Iris pigment epithelial cell (primary cell): ENCODE measurements at regions not wholly inside any gene's neighbourhood (a gene's known extent, or its start where the extent isn't known, plus 50 kb on each side); places are given as distances from the start of the nearest gene placed in this dataset.

Source experiments
- DNase-seq: peaks from one replicate; pipeline ENCODE4 v3.0.0-alpha.2; 2011; ENCODE audit warnings: low read depth

DNA sequence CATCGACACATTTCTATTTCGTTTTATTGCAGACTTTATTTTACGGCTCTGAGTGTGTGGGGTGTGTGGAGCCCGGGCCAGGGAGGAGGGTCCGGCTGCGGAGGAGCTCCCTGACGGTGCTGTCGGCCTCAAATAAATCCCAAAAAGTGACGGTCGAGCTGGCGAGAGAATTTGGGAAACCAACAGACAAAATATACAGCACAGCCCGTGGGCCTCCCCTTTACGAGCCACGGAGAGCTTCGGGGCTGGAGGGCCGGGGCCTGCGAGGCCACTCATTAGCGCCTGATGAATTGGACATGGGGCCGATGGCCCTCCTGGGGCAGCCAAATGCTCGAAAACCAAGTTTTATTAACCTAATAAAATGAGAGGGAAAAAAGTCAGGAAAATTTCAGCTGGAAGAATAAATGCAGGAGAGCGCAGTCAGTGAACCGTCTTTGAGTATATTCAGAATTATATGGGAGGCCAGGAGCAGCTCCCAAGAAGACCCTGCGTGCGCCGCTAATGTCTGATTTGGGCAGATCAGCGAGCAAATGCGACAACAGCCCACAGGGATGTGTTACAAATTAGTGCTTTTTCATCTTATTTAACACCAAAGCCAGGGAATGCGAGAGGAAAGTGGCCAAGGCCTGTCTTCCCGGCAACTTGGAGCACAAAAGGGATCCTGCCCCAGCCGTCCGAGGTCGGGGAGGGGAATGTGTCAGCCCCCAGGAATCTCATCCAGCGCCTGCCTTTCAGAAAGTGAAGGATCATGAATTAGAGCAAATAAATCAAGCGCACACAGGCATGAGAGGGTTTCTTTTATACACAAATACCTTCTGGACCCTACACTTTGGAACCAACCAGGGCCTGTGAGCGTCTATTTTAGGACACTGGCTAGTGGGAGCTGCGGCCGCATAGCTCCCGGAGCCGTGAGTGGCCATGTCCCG, 249.1 kb downstream of the C16orf95 start:
- no peak for DNase-seq

DNA sequence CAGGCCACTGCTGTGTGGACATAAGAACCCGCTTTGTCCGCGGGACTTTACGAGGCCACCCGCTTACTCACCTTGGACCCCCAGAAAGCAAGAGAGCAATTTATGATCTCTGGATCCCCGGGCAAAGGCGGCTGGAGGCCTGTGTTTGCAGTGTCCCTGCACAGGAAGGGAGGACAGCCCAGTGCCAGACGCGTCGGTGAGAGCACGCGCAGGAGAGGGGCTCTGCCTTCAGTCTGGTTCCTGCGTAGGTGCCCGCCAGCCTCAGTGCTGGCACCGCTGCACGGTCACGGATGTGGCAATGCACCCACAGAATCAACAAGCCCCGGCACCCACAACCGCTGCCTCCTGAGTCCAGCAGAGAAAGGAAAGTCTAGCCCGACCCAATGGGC, 248.4 kb downstream of the C16orf95 start:
- no peak for DNase-seq

DNA sequence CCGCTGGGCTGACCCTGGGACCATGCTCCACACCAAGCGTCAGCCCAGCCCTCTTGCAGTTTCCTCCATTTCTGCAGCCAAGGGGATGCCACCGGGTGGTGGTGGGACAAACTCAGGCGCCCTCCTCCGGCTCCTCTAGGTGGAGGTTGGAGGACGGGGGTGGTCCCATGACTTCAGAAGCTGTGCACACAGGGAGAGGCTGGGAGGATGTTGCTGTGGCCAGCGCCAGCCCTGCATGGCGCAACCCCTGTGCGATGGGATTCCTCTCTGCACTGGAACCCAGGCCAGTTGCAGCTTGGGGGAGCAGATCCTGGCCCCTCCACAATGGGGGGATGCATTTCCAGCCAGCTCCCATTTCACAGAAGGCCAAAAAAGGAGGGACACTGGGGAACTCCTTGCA, 246.5 kb downstream of the C16orf95 start:
- no peak for DNase-seq

DNA sequence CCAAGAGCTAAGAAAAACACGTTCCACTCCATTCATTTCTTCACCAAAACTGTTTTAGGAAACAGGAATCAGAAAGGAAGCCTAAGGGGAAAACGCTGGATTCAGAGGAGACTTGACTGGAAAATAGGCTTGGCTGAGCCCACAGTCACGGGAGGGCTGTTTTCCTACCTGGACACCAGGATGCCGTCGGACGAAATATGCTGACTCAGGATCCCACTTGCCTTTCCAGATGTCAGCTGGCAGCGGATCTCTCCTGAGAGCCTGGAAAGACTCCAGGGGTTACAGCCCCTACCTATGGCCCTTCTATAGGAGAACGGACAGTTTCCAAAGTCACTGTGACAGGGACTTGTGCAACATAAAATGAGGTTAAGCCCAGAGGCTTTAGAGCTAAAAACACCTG, 245.1 kb downstream of the C16orf95 start:
- DNase-seq: no peak

DNA sequence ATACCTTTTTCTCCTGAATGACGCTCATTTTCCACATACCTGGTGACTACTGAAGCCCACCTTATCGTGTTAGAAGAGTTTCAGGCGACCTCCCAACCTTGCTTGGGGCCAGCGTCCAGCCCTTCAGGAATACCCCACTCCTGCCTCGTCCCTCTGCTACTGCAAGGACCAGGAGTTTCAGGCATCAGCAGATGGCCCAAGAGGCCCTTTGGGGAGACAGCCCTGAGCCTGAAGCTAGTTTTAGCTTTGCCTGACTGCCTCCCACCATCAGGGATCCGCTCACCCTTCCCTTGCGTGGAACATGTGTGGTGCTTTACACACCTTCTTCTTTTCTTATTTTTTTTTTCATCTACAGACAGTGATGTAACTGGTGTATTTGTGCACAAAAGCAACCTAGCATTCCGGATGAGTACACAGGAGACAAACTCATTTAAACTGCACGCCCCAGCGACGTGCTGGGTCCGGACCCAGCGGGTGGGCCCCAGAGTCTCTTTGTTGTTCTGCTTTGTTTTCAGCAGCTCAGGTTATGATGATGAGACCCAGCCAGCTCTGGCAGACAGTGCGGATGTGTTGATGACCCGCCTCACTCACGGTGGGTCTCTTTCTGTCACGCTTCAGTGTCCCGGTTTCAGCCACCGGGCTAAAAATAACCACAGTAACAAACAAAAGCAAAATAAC, 242.4 kb downstream of the C16orf95 start:
- DNase-seq: no peak

DNA sequence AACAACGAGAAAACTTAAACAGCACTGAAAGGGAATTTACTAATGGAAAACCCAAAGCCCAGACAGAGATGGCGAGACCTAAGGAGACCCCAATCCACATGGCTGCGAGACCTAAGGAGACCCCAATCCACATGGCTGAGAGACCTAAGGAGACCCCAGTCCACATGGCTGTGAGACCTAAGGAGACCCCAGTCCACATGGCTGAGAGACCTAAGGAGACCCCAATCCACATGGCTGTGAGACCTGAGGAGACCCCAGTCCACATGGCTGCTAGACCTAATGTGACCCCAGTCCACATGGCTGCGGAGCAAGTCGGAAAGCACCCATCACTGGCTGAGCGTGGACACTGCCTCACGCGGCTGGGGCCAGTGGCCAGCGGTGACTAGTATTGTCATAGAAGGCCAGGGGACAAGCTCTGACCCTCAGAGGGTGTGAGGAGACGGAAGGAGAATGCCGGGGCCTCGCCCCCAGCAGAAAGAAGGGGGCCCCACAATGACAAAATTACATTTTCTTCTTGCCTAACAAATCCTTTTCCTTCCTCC, 241.8 kb downstream of the C16orf95 start:
- DNase-seq: no peak

DNA sequence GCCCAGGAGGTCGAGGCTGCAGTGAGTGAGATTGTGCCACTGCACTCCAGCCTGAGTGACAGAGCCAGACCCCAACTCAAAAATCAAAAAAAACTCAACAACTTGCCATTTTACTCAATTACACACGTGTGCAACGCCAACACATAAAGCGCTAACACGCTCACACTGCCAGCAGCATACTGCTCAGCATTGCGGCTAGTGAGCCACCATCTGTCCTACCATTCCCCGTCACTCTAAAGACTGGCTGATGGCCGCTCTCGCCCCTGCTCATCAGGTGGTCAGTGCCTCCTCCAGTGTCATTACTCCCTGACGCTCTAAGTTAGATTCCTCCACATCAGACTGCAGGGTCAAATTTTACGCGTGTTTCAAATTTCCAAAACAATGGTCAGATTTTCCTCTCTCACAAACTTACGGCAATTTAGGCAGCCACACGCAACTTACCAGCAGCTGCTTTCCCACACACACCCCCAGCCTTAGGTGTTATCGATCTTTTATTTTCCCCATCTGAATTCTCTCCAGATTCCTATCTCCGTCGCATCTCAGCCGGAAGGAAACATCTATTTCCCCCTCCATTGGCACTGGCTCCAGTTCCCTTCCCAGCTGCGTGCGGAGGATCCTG, 240.8 kb downstream of the C16orf95 start:
- DNase-seq: no peak

DNA sequence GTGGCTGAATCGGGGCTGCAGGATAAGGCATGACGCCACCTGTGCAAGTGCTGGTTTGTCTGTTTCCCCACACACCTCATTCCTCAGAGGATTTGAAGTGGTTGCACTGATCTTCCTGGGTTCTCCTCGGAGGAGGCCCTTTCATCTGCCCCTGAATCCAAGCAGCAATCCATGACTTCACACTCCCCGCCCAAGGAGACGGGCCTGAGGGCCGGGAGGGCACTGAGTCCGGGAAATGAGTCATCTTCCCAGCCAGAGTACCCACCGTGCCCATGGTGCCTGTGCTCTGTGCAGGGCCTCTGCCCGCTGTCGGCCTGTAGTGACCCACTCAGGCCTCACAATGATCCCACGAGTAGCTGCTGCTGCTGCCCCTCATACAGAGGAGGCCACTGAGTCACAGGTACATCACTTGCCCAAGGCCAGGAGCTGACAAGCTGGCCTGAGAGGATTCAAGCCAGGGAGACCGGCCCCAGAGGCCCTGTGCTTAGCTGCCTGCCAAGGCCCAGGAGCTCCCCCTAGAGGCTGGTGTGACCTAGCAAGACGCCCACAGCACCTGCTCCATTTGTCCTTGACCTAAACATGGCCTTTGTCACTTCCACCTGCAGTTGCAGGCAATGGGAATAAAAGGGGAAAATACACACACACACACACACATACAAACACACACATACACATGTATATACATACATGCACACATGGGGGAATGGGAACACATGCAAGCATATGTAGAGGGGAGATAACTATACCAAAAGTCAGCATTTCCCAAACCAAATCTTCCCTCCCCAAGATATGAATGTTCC, 240.0 kb downstream of the C16orf95 start:
- DNase-seq: peak; percentile 71

DNA sequence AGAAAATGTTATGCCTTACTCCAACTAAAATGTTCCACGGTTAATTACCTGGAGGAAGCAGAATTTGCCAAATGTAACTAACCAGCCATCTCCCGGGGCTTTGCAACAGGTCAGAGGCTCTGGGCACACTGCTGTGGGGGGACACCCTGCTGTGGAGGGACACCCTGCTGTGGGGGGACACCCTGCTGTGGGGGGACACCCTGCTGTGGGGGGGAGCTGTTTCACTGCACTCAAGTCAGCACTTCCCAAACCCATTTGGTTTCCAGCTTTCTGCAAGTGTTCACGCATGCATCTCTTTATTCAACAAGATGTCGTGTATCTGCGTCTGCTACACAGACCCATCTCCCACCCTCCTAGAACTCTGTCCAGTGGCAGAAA, 239.5 kb downstream of the C16orf95 start:
- DNase-seq: no peak

DNA sequence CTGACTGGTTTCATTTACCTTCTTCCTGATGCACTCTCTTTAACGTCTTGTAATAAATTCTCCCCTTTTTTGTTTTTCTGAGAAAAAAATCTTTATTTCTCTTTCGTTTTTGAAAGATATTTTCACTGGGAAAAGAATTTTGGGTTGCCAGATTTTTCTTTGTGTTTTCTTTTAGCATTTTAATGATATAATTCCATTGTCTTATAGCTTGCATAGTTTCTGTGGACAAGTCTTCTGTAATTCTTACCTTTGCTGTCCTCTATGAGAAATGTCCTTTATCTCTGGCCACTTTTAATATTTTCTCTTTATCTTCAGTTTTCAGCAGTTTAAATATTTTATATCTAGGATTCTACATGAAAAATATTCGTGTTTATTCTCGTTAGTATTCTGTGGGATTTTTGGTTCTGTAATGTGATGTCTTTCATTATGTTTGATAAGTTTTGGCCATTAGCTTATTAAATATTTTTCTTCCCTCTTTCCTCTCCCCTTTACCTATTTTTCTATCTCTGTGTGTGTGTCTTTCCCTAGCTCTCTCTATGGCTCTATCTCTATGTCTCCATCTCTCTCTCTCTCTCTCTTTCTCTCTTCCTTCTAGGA, 236.5 kb downstream of the C16orf95 start:
- no peak for DNase-seq

DNA sequence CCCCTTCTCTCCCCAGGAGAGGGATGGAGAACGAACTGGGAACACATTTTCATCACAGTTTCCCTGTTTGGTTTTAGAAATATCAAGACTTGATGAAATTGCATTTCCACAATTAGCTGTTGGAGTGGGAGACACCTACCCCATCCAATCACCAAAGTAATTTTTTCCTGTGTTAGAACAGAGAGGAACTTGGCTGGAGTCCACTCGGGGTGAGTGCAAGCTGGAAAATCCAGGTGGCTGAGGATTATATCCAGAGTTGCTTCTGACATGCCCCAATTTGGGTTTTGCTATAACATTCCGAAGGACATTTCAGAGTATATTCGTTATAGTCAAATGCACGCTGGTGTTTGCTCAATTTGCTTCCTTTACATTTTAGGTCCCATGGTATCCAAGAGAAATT, 231.8 kb downstream of the C16orf95 start:
- DNase-seq: no peak

DNA sequence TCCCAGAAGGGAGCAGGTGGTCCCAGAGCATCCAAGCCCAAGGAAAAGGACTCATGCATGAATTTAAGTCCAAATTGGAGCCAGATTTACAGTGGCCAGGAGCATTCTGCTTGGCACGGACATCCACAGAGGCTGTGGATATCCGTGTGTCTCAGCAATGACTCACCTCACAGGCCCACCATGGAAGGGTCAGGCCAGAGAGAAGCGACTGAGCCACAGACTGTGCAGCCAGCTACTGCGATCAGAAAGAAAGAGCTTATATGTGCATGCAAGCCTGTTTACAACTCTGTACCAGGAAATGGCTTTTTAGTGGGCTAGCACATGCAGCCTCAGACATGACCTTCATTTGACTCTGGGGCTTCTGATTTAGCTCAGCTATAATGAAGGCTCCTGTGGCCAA, 231.0 kb downstream of the C16orf95 start:
- peak; percentile 69 for DNase-seq

DNA sequence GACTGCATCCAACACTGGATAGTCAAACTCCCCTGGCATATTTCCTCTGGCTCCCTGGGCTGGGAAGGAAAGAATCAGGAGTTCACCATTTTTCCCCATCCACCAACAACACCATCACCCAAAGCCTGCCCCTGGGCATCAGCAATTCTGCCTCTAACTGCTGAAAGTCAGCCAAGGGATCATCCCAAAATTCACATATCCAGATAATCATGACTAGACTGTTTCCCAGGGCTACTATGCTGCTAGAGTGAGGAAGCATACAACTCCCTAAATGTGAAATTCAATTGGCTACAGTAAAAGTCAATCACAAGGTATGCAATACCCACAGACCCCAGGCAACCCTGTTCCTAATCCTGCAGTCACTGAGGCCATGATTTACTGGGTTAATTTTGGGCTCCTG, 230.6 kb downstream of the C16orf95 start:
- DNase-seq: peak; percentile 61

DNA sequence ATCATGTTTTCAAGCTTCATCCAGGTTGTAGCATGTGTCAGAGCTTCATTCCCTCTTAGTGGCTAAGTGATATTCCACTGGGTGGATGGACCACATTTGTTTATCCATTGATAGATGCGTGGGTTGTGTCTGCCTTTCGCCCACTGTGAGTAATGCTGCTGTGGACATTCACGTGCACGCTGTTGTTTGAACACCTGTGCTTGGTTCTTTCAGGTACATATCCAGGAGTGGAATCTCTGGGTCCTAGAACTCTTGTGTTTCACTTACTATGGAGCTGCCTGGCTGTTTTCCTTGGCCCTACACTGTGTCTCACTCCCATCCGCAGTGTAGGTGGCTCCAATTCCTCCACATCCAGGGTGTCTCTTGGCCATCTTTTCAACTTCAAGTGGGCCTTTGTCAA, 224.2 kb downstream of the C16orf95 start:
- DNase-seq: no peak

DNA sequence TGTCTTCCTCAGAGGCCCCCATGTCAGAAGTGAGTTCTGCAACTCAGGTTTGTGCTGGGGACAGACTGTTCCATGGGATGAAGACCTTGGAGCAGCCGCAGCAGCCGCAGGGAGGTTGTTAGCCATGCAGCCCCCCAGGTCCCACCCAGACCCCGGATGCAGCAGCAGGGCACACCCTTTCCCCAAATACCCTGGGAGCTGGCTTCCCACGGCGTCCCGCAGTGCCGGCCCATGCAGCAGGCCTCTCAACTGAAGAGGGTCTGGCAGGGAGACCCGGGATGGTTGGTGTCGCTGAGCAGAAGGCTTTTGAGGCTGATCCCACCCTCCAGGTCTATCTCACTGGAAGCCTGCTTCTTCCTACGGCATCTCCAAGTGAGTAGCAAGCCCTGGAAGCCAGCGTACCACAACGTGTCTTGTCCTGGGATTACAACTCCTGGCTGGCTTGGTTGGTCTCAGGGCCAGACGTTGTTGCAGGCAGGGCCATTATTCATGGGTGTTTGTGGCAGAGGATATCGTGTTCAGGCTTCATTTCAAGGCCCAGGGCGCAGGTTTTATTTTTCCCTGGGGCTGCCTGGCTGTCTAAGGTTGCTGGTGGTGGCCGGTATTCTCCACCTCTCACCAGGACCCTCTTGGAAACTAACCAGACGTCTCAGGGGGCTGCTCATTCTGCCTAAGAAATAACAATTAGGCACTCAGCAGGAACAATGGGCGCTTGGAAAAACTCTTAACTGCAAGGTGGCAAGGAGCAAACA, 223.2 kb downstream of the C16orf95 start:
- DNase-seq: no peak

DNA sequence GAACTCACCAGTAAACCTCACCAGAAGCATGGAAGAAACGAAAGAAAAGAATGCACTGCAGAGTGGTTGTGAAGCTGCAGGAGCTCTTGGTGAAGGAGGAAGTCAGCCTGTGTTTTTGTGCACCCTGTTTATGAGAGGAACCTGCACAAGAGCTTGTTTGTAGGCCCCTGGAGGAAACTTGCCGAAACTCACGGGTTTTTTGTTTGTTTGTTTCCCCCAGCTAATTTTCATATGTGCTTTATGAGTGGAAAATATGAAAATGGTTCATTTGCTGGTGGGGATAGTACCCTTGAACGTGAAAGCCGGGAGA, 222.7 kb downstream of the C16orf95 start:
- no peak for DNase-seq

DNA sequence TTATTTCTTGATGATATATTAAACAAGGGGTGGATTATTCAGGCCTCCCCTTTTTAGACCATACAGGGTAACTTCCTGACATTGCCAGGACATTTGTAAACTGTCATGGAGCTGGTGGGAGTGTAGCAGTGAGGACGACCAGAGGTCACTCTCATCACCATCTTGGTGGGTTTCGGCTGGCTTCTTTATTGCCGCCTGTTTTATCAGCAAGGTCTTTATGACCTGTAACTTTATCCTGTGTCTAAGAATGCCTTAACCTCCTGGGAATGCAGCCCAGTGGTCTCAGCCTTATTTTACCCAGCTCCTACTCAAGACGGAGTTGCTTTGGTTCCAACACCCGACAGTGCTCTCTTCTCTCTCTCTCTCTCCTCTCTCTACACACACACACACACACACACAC, 221.9 kb downstream of the C16orf95 start:
- DNase-seq: no peak

DNA sequence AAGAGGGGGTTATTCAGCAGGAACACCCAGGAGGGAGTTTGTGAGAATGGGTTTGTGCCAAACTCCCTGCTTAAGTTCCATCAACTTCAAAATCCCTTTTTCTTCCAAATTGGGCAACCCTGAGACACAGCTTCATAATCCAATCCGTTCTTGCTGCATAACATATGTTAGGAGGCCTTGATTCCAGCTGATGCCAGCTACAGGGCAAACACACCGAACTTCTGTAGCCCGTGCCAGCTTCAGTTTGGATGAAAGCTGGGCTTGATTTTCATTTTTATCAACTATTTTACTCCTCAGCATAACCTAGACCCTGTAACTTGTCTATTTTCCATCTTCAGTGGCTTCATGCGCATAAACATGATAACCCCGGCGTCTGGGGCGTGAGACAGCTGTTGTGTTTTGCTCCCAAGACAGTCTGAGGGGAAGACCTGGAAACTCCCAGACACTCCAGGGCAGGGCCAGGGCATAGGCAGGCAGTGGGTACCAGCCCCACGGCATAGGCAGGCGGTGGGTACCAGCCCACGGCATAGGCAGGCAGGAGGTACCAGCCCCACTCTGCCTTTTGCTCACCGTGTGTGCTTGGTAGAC, 220.4 kb downstream of the C16orf95 start:
- no peak for DNase-seq

DNA sequence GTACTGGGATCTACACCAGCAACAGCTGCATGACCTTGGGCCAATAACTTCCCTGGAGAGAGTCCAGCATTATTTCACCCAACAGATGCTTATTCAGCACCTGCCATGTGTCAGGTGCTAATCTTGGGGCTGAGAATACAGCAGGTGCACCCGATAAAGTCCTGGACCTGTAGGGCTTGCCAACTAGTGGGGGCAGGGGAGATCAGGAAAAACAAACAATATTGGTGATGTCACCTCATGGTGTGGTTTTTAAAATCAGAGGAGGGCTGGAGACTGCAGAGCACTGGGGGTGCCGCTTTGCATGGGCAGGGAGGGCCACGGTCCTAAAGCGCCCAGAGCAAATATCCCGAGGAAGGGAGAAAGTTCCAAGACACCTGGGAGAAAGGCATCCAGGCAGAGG, 218.8 kb downstream of the C16orf95 start:
- DNase-seq: no peak

DNA sequence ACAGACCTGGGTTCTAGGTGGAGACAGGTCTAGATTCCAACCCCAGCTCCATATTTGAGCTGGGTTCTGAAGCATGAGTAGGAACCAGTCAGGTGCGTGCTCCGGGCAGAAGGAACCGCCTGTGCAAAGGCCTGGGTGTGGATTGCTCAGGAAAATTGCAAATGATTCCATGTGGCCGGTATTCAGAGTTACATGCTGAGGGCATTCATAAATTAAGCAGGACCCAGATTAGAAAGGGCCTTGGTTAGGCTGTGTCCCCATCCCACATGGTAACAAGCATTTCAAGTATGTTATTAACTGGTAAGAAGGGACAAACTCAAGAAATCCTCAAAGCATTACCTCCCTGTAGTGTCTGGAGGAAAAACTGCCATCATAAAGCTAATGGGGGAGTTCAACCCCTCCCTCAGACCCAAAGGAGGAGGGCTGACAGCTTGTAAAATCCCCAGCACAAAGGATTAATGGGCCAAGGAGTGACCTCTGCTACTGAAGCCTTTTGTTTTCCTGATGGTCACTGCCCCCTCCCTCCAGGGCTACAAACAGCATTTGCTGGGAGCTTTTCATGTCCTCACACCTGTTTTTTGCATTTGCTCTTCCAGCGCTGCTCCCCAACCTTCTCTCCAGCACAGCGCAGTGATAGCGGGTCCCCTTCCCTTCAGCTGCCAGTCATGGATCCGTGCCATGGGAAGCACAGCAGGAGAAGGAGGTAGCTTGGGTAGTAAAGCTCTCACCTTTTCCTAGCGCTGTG, 218.0 kb downstream of the C16orf95 start:
- DNase-seq: no peak
